Thyroid gland (tissue), 4 donors: ENCODE measurements at regions not wholly inside any gene's neighbourhood (a gene's known extent, or its start where the extent isn't known, plus 50 kb on each side); places are given as distances from the start of the nearest gene placed in this dataset.

ENCODE experiments used
- CTCF ChIP-seq, 6 experiments: fragments of 200-600 bp in 3 of 6; fragments of 450-650 bp in 3 of 6; sonication (generic) in 3 of 6; IDR thresholded peaks; one replicate each; pipeline ENCODE4 v1.5.1; 2016 to 2019; ENCODE audit warnings: antibody characterized with exemption in 6 of 6, mild to moderate bottlenecking in 2 of 6, inconsistent platforms in 1 of 6, moderate library complexity in 1 of 6
- POLR2A ChIP-seq, 2 donors: fragments of 450-650 bp; IDR thresholded peaks; one replicate each; pipeline ENCODE4 v1.6.1; 2017; ENCODE audit warnings: antibody characterized with exemption in 2 of 2, mild to moderate bottlenecking in 2 of 2, moderate library complexity in 1 of 2

- TF ChIP-seq CTCF (IDR thresholded peaks at IDR 0.05) (no peak), POLR2A (IDR thresholded peaks at IDR 0.05) (no peak)
Measured at GRCh38 chr12:19970116-19970515, 398.2 kb upstream of the PDE3A start.
